Activated CD4-positive, CD25-positive, alpha-beta regulatory T cell treated with anti-CD3 and anti-CD28 coated beads, Interleukin-2, amount 50 U/mL, for 16 hours (primary cell): ENCODE measurements at regions not wholly inside any gene's neighbourhood (a gene's known extent, or its start where the extent isn't known, plus 50 kb on each side); places are given as distances from the start of the nearest gene placed in this dataset.

Experiments used
- DNase-seq: peaks from one replicate; pipeline ENCODE4 v3.0.0-alpha.2; 2020; ENCODE audit warnings: low read depth, low spot score

DNA sequence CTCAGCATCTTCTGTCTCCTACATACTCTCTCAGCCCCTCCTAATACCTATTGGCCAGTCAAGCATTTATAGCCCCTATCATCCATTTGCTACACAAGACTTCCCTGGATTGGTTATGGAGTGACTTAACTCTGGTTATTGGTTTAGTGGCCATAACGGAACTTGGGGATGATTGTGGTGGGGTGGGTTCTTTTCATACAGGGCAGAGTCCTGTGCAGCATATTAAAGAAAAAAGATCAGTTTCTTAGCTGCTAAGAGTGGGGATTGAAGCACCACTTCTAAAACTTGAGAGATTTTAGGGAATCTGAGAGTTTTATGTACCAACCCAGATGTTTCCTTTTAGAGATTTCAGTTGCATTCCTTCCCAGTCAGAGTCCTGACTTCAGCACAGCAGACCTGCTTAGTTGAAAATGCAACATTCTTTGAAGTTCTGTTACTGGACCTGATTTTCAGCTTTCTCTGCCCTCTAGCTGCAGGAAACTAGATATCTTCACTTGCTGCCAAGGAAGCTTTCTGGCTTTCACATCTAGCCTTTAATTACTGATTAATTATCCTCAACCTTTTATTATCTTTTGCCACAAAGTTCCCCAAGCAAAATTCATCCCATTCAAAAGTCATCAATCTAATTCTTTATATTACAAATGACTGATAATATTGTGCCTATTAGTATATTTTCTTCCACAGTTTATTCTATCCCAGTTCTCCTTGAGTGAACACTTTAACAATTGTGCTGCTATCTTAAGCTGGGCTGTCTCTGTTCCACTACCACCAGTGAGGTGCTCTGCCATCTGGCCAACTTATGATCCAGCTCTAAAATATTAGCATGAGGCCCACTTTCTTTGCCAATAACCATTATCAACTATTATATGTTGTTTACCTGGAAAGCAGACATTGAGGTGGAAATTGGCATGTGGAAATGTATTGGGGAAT, 906.0 kb upstream of the ALCAM start:
- DNase-seq = no peak

DNA sequence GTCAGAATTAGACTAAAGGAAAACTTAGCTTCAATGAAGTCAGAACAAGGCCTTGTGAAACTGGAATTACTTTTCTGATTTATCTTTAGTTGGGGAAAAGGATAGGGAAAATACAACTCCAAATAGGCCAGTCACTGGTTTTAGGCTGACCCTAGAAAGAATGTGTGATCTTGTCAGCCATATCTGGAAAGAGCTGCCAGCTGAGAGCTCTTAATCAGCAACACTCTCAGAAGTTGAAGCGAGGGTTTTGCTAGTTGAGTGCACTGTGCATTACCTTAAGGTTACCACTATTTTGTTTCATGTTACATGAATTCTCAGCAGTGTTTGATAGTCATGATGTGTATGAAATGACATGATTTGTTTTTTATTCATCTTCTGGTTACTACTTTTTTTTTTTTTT, 905.3 kb upstream of the ALCAM start:
- DNase-seq = no peak

DNA sequence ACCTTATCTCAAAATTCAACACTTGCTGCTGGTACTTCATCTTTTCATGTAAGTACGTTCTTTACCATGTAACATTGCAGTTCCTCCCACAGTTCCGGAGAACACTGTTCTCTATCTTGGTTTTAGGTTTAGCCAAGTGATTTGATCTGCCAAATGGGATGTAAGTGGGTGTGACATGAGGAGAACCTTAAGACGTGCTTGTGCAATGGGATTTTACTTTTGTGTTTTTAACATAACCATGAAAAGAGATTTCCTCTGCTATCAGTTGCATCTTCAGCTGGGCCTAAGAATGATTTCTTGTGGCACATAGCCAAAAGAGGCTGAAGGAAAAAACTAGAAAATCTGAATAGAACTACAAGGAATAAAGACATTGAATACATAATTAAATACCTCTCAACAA, 894.5 kb upstream of the ALCAM start:
- no peak for DNase-seq

DNA sequence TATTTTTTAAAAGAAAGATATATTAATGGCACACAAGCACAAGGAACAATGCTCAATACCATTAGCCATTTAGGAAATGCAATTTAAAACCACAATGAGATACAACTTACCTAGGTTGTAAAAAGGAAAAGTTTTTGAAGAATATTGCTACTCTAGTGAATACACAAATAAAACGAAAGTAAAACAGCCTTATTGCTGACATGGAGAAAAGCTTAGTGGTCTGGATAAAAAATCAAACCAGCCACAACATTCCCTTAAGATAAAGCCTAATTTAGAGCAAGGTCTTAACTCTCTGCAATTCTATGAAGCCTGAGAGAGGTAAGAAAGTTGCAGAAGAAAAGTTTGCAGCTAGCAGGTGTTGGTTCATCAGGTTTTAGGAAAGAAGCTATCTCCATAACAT, 892.7 kb upstream of the ALCAM start:
- no peak for DNase-seq

DNA sequence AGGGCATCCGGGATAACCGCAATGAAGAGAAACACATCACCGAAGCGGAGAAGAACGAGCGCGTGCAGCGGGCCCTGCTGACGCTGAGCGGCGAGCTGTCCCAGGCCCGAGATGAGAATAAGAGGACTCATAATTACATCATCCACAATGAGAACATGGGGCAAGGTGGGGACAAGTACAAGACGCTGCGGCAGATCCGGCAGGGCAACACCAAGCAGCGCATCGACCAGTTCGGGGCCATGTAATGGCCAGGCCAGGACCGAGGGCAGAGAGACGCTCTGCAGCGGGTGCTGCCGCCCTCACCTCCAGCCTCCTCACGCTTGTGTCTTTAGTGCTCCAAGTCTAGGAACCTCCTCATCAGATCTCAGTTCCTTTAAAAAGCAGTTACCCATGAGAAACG, 863.7 kb upstream of the ALCAM start:
- no peak for DNase-seq

DNA sequence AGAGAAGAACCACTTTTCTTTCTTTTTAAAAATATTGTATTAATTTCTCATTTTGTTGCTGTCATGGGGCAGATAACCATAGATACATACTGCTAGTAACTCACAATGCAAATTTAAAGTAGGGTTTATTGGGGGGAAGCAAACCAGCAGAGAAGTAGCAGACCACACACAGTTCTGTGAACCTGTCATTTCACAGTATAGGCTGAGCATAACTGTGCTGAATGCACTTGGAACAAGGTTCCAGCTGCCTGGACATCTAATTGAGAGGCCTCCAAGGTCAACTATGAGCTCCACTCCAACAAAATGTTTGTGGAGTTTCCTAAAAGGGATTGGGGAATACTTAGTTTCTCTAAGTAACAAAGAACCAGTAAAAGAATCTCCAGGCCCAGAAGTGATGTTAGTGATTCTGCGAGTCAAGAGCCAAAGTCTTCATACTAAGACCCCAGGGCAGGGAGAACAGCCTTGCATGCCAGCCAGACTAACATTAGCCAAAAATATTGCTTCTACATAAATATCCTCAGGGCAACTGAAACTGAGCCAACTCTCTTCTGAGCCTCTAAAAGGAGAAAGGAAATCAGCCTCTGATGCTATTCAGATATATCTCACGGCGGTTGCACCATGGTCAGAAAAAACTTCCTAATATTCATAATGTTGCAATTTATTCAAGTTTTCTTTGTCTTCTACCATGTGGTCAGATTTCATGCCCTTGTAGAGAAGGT, 856.4 kb upstream of the ALCAM start:
- no peak for DNase-seq

DNA sequence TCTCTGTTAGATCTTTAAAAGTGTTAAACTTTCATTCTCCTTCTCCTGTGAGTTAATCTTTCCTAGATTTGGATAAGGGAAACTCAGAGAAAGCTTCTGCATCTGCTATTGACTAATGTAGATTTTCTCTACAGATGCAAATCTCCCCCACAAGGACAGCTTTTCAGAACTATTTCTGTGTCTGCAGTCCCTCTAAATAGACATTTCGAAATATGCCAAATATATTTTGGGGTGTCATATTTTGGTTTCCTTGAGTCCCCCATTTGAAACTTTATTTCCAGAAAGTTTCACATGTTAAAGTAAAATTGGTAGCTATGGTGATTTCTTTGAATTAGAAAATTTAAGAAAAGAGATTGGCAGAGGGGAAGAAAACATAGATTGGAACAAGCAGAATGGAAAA, 852.3 kb upstream of the ALCAM start:
- DNase-seq = no peak

GRCh38 chr3:104514776-104515175, 851.9 kb upstream of the ALCAM start:
- no peak for DNase-seq

GRCh38 chr3:104519068-104519467, 847.6 kb upstream of the ALCAM start:
- no peak for DNase-seq

- DNase-seq = no peak
Observed at GRCh38 chr3:104519468-104520227, 847.1 kb upstream of the ALCAM start.

- DNase-seq = no peak
Observed at GRCh38 chr3:104520228-104520655, 846.5 kb upstream of the ALCAM start.

GRCh38 chr3:104521606-104522336, 844.9 kb upstream of the ALCAM start:
- DNase-seq = no peak

DNA sequence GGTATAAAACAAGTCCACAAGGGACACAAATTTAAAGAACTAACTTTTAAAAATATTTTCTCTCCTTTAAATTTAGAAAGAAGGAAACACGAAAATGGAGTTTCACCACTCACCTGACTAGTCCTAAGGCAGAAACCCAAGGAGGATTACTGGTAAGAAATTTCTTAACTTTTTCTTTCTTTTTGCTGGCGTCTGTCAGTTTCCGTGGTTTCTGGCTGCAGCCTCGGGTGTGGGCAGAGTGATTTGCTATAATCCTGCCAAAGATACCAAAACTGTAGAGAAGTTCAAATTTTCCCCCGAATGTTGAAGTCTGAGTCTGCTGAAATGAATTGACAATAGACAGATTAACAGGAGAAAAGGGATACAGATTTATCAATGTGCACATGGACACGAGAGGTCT, 843.6 kb upstream of the ALCAM start:
- no peak for DNase-seq

- DNase-seq = no peak
Observed at GRCh38 chr3:104526901-104527401, 839.8 kb upstream of the ALCAM start.

GRCh38 chr3:104530934-104531333, 835.8 kb upstream of the ALCAM start:
- DNase-seq = no peak

GRCh38 chr3:104536715-104537114, 830.0 kb upstream of the ALCAM start:
- no peak for DNase-seq

DNA sequence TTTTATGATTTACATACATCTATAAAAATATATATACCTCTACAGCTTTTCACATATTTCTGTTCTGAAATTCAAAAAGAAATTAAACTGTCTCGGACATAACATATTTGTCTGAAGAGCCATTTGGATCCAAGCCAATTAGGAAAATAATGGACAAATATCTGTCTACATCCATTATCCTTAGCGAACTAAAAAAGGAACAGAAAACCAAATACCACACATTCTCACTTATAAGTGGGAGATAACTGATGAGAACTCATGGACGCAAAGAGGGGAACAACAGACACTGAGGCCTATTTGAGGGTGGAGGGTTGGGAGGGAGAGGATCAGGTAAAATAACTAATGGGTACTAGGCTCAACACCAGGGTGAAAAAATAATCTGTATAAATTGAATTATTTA, 829.4 kb upstream of the ALCAM start:
- DNase-seq = no peak

DNA sequence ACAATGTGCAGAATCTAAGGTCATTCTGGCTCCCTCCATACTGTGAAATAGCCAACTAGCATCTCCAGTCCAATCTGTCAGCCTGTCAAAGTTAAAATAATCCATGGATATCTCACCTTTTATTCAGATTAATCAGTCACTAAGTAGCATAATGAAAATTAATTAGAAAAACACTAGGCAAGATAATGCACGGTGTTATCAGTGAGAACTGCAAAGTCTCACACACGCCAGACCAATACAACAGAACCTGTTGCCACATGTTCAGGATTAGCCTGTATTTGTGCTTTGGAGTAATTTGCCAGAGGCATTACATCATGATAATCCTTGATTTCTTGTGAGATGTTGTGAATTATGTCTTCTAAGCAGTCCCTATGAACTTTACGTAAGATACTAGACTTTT, 820.4 kb upstream of the ALCAM start:
- no peak for DNase-seq

- DNase-seq = no peak
Observed at GRCh38 chr3:104547031-104547430, 819.7 kb upstream of the ALCAM start.

- DNase-seq = no peak
Observed at GRCh38 chr3:104548401-104548800, 818.3 kb upstream of the ALCAM start.

- DNase-seq = no peak
Observed at GRCh38 chr3:104549099-104549714, 817.5 kb upstream of the ALCAM start.
